ENCODE measurements at regions not wholly inside any gene's neighbourhood (a gene's known extent, or its start where the extent isn't known, plus 50 kb on each side); places are given as distances from the start of the nearest gene placed in this dataset.

GRCh38 chr2:121858369-121858768 is 102.9 kb downstream of the TSN start:
- no peak for TF ChIP-seq POLR2A (IDR thresholded peaks at IDR 0.05; ENCODE audit: low read length)
- no peak for TF ChIP-seq GATA1 (IDR thresholded peaks at IDR 0.05; ENCODE audit: low read depth, low read length)
